Progenitor cell of endocrine pancreas (in vitro differentiated cells): ENCODE measurements at regions not wholly inside any gene's neighbourhood (a gene's known extent, or its start where the extent isn't known, plus 50 kb on each side); places are given as distances from the start of the nearest gene placed in this dataset.

Experiments
- DNase-seq: peaks from one replicate; pipeline ENCODE4 v3.0.0; 2021; ENCODE audit warnings: low spot score; ENCODE audit not compliant: unreplicated experiment
- H3K27ac Mint-ChIP-seq: 2 replicates; pipeline ENCODE4 v1.8.0; 2021; ENCODE audit warnings: mild to moderate bottlenecking, moderate library complexity, mixed read lengths
- H3K27me3 Mint-ChIP-seq: 2 replicates; pipeline ENCODE4 v1.8.0; 2021; ENCODE audit warnings: mixed read lengths
- H3K36me3 Mint-ChIP-seq: 2 replicates; pipeline ENCODE4 v1.8.0; 2022; ENCODE audit warnings: mixed read lengths; ENCODE audit not compliant: insufficient read depth
- H3K4me1 Mint-ChIP-seq: 2 replicates; pipeline ENCODE4 v1.8.0; 2021; ENCODE audit warnings: low read depth, mixed read lengths
- H3K4me3 Mint-ChIP-seq: 2 replicates; pipeline ENCODE4 v1.8.0; 2021; ENCODE audit warnings: low read depth, mild to moderate bottlenecking, moderate library complexity, mixed read lengths
- H3K9me3 Mint-ChIP-seq: 2 replicates; pipeline ENCODE4 v1.8.0; 2021; ENCODE audit warnings: low read depth, mixed read lengths
- CTCF ChIP-seq: fragments of 200-600 bp; sonication (generic); IDR thresholded peaks from one replicate; pipeline ENCODE4 v1.5.0; 2021; ENCODE audit warnings: antibody characterized with exemption, mild to moderate bottlenecking; ENCODE audit not compliant: unreplicated experiment

DNA sequence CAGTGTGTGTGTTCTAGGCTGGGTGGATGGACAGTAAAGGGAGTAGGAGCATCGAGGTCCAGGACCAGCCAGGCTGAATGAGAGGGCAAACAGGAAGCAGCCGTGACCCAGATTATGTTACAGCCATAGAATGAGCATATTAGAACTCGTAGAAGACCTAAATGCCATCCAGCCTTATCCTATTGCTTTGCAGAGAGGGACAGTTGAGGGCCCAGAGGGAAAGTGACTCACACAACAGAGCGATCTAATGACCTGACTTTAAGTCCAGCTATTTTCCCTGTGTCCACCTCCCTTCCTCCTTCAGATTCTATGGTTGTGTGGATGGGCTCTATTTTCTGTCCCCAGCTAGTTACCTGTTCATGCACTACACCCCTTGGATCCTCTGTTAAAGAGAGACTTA is 634.1 kb upstream of the TBL1XR1 start:
- Mint-ChIP-seq H3K27ac (no peak overlapping the region), H3K36me3 (no peaks in the 10 kb centered on the region), H3K4me3 (no peak overlapping the region), H3K4me1 (peaks cover 55% of the 10 kb centered on the region), H3K27me3 (no peaks in the 10 kb centered on the region), H3K9me3 (no peaks in the 10 kb centered on the region)
- no peak for TF ChIP-seq CTCF
- DNase-seq: no peak

DNA sequence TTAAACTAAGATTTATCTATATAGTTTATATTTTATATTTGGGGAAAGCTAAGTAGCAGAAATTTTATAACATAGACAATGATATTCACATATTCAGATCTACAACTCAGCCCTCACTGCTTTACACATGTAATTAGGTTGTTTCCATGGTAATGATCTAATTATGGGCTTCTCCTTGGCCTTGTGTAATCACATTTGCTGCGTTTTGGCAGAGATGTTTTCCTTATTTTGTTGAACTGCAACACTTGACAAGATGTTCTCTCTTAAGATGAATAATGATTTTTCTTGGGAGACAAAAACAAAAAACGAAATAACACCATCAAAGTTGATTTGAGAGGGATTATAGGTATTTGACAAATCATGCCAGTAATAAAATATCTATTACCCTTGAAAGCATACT is 635.6 kb upstream of the TBL1XR1 start:
- Mint-ChIP-seq H3K4me3 (no peak overlapping the region), H3K9me3 (no peaks in the 10 kb centered on the region), H3K27ac (no peak overlapping the region), H3K36me3 (no peaks in the 10 kb centered on the region), H3K27me3 (no peaks in the 10 kb centered on the region), H3K4me1 (peaks cover 59% of the 10 kb centered on the region)
- TF ChIP-seq CTCF: no peak
- DNase-seq: no peak

- no peak for DNase-seq
- Mint-ChIP-seq H3K4me3 (no peak overlapping the region), H3K27ac (peak overlapping the region; percentile 44), H3K27me3 (no peaks in the 10 kb centered on the region), H3K4me1 (peaks cover 57% of the 10 kb centered on the region), H3K9me3 (no peaks in the 10 kb centered on the region), H3K36me3 (no peaks in the 10 kb centered on the region)
- TF ChIP-seq CTCF: no peak
Measured at GRCh38 chr3:177833332-177833731, 636.0 kb upstream of the TBL1XR1 start.

DNA sequence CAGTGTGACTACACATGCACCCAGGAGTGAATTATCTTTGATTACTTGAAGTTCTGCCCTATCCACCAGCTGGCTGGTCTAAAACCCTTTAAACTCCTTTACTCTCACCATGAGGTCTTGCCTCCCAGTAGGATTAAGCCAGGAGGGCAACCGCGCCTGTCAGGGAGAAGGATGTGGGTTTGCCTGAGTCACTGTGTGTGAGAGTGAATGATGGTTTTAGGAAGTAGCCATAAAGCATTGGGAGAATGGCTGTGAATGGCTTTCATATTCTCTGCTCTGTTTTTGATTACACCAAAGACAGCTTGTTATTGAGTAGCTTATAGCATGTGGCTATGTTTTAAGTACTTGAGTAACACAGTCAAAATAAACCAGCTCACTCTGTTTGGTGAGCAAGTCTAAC is 637.7 kb upstream of the TBL1XR1 start:
- H3K36me3 Mint-ChIP-seq: no peaks in the 10 kb centered on the region
- H3K27me3 Mint-ChIP-seq: peaks cover 5% of the 10 kb centered on the region
- H3K4me3 Mint-ChIP-seq: no peak overlapping the region
- peaks cover 59% of the 10 kb centered on the region for H3K4me1 Mint-ChIP-seq
- DNase-seq: no peak
- H3K27ac Mint-ChIP-seq: no peak overlapping the region
- H3K9me3 Mint-ChIP-seq: no peaks in the 10 kb centered on the region
- TF ChIP-seq CTCF: no peak

DNA sequence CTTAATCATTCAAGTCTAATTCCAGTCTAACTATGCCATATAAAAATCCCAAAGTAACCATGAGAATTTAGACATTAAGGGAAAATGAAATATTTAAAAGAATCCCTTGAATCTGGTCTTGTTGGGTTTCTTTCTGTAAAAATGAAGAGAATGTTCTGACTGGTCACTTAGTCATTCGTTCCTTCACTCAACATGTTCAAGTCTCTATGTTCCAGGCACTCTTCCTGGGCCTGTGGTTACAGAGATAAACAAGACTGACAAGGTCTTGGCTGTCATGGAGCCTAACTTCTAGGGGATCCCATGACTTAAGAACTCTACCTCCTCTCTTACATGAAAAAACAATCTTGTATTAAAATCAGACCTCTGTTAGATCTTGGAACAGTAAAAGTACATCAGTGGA is 638.6 kb upstream of the TBL1XR1 start:
- Mint-ChIP-seq H3K4me3 (no peak overlapping the region), H3K27ac (no peak overlapping the region), H3K36me3 (no peaks in the 10 kb centered on the region), H3K4me1 (peaks cover 53% of the 10 kb centered on the region), H3K9me3 (no peaks in the 10 kb centered on the region), H3K27me3 (peaks cover 7% of the 10 kb centered on the region)
- TF ChIP-seq CTCF: no peak
- no peak for DNase-seq
